ENCODE measurements at regions not wholly inside any gene's neighbourhood (a gene's known extent, or its start where the extent isn't known, plus 50 kb on each side); places are given as distances from the start of the nearest gene placed in this dataset.
A peak's percentile ranks its signal among the peaks of the same experiment; 100 is the strongest.

DNA sequence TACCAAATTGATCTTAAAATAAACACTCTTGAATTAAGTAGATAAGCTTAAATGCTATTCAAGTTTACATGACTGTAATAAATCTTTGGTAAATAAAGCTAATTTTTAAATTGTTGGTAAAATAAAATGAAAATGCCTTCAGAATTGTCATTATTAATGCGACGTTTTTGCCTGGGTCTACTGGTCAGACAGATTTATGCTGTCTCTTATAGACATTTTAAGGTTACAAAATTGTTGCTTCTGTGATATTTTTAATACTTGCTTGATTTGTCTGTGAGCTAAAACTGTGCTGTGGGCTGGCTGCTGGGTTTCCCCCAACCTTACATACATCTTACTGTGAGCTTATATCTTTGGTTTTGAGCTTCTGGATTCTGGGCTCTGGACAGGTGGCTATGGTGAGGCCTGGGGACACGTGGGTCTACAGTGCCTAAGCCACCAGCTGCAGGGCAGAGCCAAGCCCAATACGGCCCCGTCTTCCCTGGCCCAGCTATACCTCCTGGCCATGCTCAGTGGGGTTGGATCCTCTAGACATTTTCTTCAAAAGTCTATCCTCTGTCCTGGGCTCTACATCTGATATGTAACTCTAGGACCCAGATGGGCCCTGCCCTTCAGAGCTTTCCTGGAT lies 81.4 kb downstream of the ETS2 start:
- Histone ChIP-seq H2AK5ac (ENCODE audit: low read depth, low read length) (no peak overlapping the region), H2AK9ac (replicated peaks; ENCODE audit: low read depth, low read length, poor library complexity) (peak overlapping the region; percentile 1), H4K20me1 (ENCODE audit: insufficient read depth, low read length) (no peaks in the 10 kb centered on the region), H2BK120ac (ENCODE audit: low read depth, low read length) (no peak overlapping the region), H3K14ac (replicated peaks; ENCODE audit: low read depth, low read length) (no peak overlapping the region), H2BK20ac (ENCODE audit: low read depth, low read length) (no peak overlapping the region), H2AFZ (replicated peaks; ENCODE audit: low read length, poor library complexity) (no peak overlapping the region), H4K91ac (ENCODE audit: insufficient read depth, low read depth, low read length) (no peak overlapping the region), H3K27me3 (ENCODE audit: control insufficient read depth, insufficient read depth, low read length) (no peaks in the 10 kb centered on the region; the same call in 1 of the 2 replicates), H3K36me3 (ENCODE audit: control insufficient read depth, insufficient read depth, low read length) (no peaks in the 10 kb centered on the region), H3K79me1 (ENCODE audit: low read depth in 1 of 2, low read length in 2 of 2) (no peaks in the 10 kb centered on the region), H3K23ac (ENCODE audit: low read depth, low read length) (no peak overlapping the region), H3K4ac (ENCODE audit: low read depth, low read length) (no peak overlapping the region), H3K9me1 (ENCODE audit: insufficient read depth, low read length) (no peaks in the 10 kb centered on the region), H3K4me3 (ENCODE audit: insufficient read depth, low read depth, low read length) (no peak overlapping the region), H4K5ac (ENCODE audit: low read depth, low read length) (no peak overlapping the region), H3K9me3 (ENCODE audit: control insufficient read depth, insufficient read depth, low read length) (peaks cover 8% of the 10 kb centered on the region), H3K56ac (ENCODE audit: extremely low read depth, insufficient read depth, low read length) (no peak overlapping the region), H3K18ac (ENCODE audit: low read depth, low read length) (no peak overlapping the region), H2BK5ac (ENCODE audit: low read depth, low read length, poor library complexity, severe bottlenecking) (no peak overlapping the region), H3K9ac (ENCODE audit: low read depth, low read length) (no peak overlapping the region), H3K4me1 (ENCODE audit: control insufficient read depth, insufficient read depth, low read length) (no peaks in the 10 kb centered on the region), H4K8ac (ENCODE audit: low read depth in 2 of 2, low read length in 2 of 2) (no peak overlapping the region), H3K27ac (ENCODE audit: insufficient read depth, low read length) (no peak overlapping the region), H3K4me2 (ENCODE audit: low read depth, low read length) (no peak overlapping the region), H2BK15ac (ENCODE audit: low read depth, low read length) (no peak overlapping the region)
- WGBS, 2 experiments (ENCODE audit: extremely low coverage in 2 of 2, insufficient read length in 1 of 2) = 69% methylated on average over 3 of the region's 5 CpGs; no CpG with 5 or more reads in 1 of the 2 experiments
- in situ Hi-C loops (cut with MboI; ENCODE audit: low sequenced_read_pairs) = no loop called here
- CTCF ChIA-PET = no interaction called here
- ATAC-seq (ENCODE audit: low read depth) (no peak), DNase-seq (no peak)
- POLR2A ChIA-PET (ENCODE audit: unreplicated experiment) = no interaction called here
- dilution Hi-C loops (cut with HindIII; ENCODE audit: low sequenced_read_pairs, unreplicated experiment) = no loop called here
- intact Hi-C loops (cut with micrococcal nuclease) = no loop called here
- TF ChIP-seq, protein P1, sequence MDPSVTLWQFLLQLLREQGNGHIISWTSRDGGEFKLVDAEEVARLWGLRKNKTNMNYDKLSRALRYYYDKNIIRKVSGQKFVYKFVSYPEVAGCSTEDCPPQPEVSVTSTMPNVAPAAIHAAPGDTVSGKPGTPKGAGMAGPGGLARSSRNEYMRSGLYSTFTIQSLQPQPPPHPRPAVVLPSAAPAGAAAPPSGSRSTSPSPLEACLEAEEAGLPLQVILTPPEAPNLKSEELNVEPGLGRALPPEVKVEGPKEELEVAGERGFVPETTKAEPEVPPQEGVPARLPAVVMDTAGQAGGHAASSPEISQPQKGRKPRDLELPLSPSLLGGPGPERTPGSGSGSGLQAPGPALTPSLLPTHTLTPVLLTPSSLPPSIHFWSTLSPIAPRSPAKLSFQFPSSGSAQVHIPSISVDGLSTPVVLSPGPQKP (IDR thresholded peaks at IDR 0.05; ENCODE audit: borderline replicate concordance, low read depth, low read length) = no peak
- no peak for TF ChIP-seq BHLHE40 (IDR thresholded peaks at IDR 0.05; ENCODE audit: low read depth, low read length)
- no TSS peak for BruUV-seq (replicated peaks)
